Ovary (tissue), 7 donors: ENCODE measurements at regions not wholly inside any gene's neighbourhood (a gene's known extent, or its start where the extent isn't known, plus 50 kb on each side); places are given as distances from the start of the nearest gene placed in this dataset.

ENCODE experiments used
- DNase-seq, 5 donors: peaks; one replicate each; pipeline ENCODE4 v3.0.0-alpha.2; 2019 to 2020
- H3K27ac ChIP-seq, 2 donors: fragments of 200-600 bp; one replicate each; pipeline versions ENCODE4 v1.5.1 to v1.8.0; 2019 to 2022
- H3K27me3 ChIP-seq: fragments of 200-600 bp; one replicate; pipeline ENCODE4 v1.8.0; 2022
- H3K36me3 ChIP-seq: fragments of 200-600 bp; sonication (generic); one replicate; pipeline ENCODE4 v1.5.1; 2019
- H3K4me1 ChIP-seq: one replicate; pipeline ENCODE4 v1.8.1; 2013; ENCODE audit warnings: mild to moderate bottlenecking, moderate library complexity; ENCODE audit not compliant: insufficient read depth
- H3K4me3 ChIP-seq: fragments of 200-600 bp; sonication (generic); one replicate; pipeline ENCODE4 v1.5.1; 2017
- H3K9me3 ChIP-seq, 2 donors: fragments of 200-600 bp in 1 of 2; sonication (generic) in 1 of 2; one replicate each; pipeline versions ENCODE4 v1.5.1 to v1.8.1; 2013 to 2019; ENCODE audit warnings: mild to moderate bottlenecking in 1 of 2, moderate library complexity in 1 of 2
- CTCF ChIP-seq, 3 donors: fragments of 450-650 bp in 2 of 3; fragments of 200-600 bp in 1 of 3; IDR thresholded peaks; one replicate each; pipeline versions ENCODE4 v1.5.1 to v1.8.0; 2016 to 2022; ENCODE audit warnings: antibody characterized with exemption in 3 of 3, mild to moderate bottlenecking in 1 of 3
- EP300 ChIP-seq: sonication (generic); formaldehyde crosslinking; IDR thresholded peaks from one replicate; pipeline ENCODE4 v1.6.1; 2017; ENCODE audit warnings: antibody characterized with exemption
- POLR2A ChIP-seq: fragments of 450-650 bp; IDR thresholded peaks from one replicate; pipeline ENCODE4 v1.6.1; 2017; ENCODE audit warnings: antibody characterized with exemption, mild to moderate bottlenecking, moderate library complexity
- WGBS, 3 donors: extraction: QIAGEN DNeasy Blood & Tissue Kit in 1 of 3; methylation state at CpG; one replicate each; pipeline versions ENCODE4 v1.1.5 to v1.1.7; 2013 to 2017; 5-methylcytosine and 5-hydroxymethylcytosine counted together
- intact Hi-C, 4 donors: fragments of 100-400 bp; cut with DNase I; formaldehyde crosslinking; loops; one replicate each; pipeline versions ENCODE4 v1.11.0 to v1.15.1; 2022 to 2023
- donor health status: DM: no; HTN: no; CAD: no; lungs with moderate emphysema.
- donor health status: DM: no; HTN: no; CAD: no.
- donor health status: Bipolar disorder and iron deficiency.
- donor health status: DM: no; HTN: no; CAD: no.
- donor health status: DM: yes; HTN: yes; CAD: no.

- intact Hi-C loops = no loop called here
- Histone ChIP-seq H3K9me3 (no peaks in the 10 kb centered on the region), H3K4me3 (no peak overlapping the region), H3K36me3 (no peaks in the 10 kb centered on the region), H3K4me1 (no peaks in the 10 kb centered on the region), H3K27me3 (no peaks in the 10 kb centered on the region), H3K27ac (no peak overlapping the region)
- WGBS, 3 donors = 37 to 59% (median 44%) methylated on average over 5 of the region's 5 CpGs
- DNase-seq = no peak
- TF ChIP-seq EP300 (no peak), CTCF (IDR thresholded peaks at IDR 0.05) (no peak), POLR2A (no peak)
Observed at GRCh38 chr20:20929341-20929740, 176.8 kb downstream of the LINC00237 start.

- no peaks in the 10 kb centered on the region for H3K36me3 ChIP-seq
- H3K9me3 ChIP-seq = no peaks in the 10 kb centered on the region
- no peak for TF ChIP-seq POLR2A
- no peak for TF ChIP-seq CTCF (IDR thresholded peaks at IDR 0.05)
- TF ChIP-seq EP300 = no peak
- intact Hi-C loops = no loop called here
- no peak overlapping the region for H3K27ac ChIP-seq
- no peaks in the 10 kb centered on the region for H3K27me3 ChIP-seq
- WGBS, 3 donors = 65 to 72% (median 68%) methylated on average over 8 of the region's 8 CpGs
- no peaks in the 10 kb centered on the region for H3K4me1 ChIP-seq
- DNase-seq = no peak
- no peak overlapping the region for H3K4me3 ChIP-seq
Observed at GRCh38 chr20:20926222-20926905, 179.8 kb downstream of the LINC00237 start.

- Histone ChIP-seq H3K9me3 (no peaks in the 10 kb centered on the region), H3K4me1 (no peaks in the 10 kb centered on the region), H3K36me3 (no peaks in the 10 kb centered on the region), H3K27me3 (no peaks in the 10 kb centered on the region), H3K4me3 (no peak overlapping the region), H3K27ac (no peak overlapping the region)
- intact Hi-C loops = no loop called here
- no peak for DNase-seq
- WGBS, 3 donors = 66 to 81% (median 73%) methylated on average over 5 of the region's 5 CpGs
- no peak for TF ChIP-seq CTCF (IDR thresholded peaks at IDR 0.05)
- TF ChIP-seq POLR2A = no peak
Observed at GRCh38 chr20:20920433-20920832, 185.7 kb downstream of the LINC00237 start.

GRCh38 chr20:20915844-20916243, 190.3 kb downstream of the LINC00237 start:
- WGBS, 3 donors = 0 to 74% (median 0%) methylated on average over 1 of the region's 1 CpG
- no peak for TF ChIP-seq CTCF (IDR thresholded peaks at IDR 0.05)
- TF ChIP-seq EP300 = no peak
- no peak for DNase-seq
- H3K27ac ChIP-seq = no peak overlapping the region
- no peaks in the 10 kb centered on the region for H3K36me3 ChIP-seq
- H3K9me3 ChIP-seq = no peaks in the 10 kb centered on the region
- no peaks in the 10 kb centered on the region for H3K27me3 ChIP-seq
- no peak overlapping the region for H3K4me3 ChIP-seq
- intact Hi-C loops = no loop called here
- no peaks in the 10 kb centered on the region for H3K4me1 ChIP-seq
